CD8-positive, alpha-beta memory T cell (primary cell): ENCODE measurements at regions not wholly inside any gene's neighbourhood (a gene's known extent, or its start where the extent isn't known, plus 50 kb on each side); places are given as distances from the start of the nearest gene placed in this dataset.

Experiments used
- CTCF ChIA-PET: fragments of 350-600 bp; sonication (Branson Sonifier 250); formaldehyde crosslinking; loops from one replicate; lab custom pipeline; 2021; ENCODE audit warnings: antibody characterized with exemption; lab: Charles Lee
- POLR2A ChIA-PET: fragments of 350-600 bp; sonication (Branson Sonifier 250); formaldehyde crosslinking; loops from one replicate; lab custom pipeline; 2021; ENCODE audit warnings: antibody characterized with exemption; lab: Charles Lee
- DNase-seq, 5 donors: peaks; one replicate each; pipeline versions ENCODE4 v3.0.0 to v3.0.0-alpha.2; 2020 to 2022; ENCODE audit warnings: mixed read lengths in 1 of 5
- H3K27ac ChIP-seq: one replicate; pipeline ENCODE4 v1.7.0; 2013; ENCODE audit warnings: low read depth, mild to moderate bottlenecking, low read length, moderate library complexity
- H3K27me3 ChIP-seq: 2 replicates; pipeline ENCODE4 v1.7.0; 2013; ENCODE audit warnings: low read length, mild to moderate bottlenecking; ENCODE audit not compliant: insufficient read depth, poor library complexity, severe bottlenecking
- H3K36me3 ChIP-seq: 2 replicates; pipeline ENCODE4 v1.7.0; 2013; ENCODE audit warnings: mild to moderate bottlenecking, low read length, moderate library complexity; ENCODE audit not compliant: insufficient read depth
- H3K4me1 ChIP-seq: 2 replicates; pipeline ENCODE4 v1.7.0; 2013; ENCODE audit warnings: mild to moderate bottlenecking, low read length, moderate library complexity; ENCODE audit not compliant: insufficient read depth
- H3K4me3 ChIP-seq: 2 replicates; pipeline ENCODE4 v1.7.0; 2013; ENCODE audit warnings: mild to moderate bottlenecking, low read length
- H3K9me3 ChIP-seq: 2 replicates; pipeline ENCODE4 v1.7.0; 2013; ENCODE audit warnings: mild to moderate bottlenecking, low read length
- H3K27ac Mint-ChIP-seq, 8 donors: one replicate each; pipeline ENCODE4 v1.8.0; 2020 to 2021; ENCODE audit warnings: mixed read lengths in 8 of 8, mild to moderate bottlenecking in 6 of 8, inconsistent platforms in 3 of 8, moderate library complexity in 3 of 8
- H3K27me3 Mint-ChIP-seq, 2 donors: one replicate each; pipeline ENCODE4 v1.8.0; 2020 to 2021; ENCODE audit warnings: mixed read lengths in 2 of 2, mild to moderate bottlenecking in 1 of 2, moderate library complexity in 1 of 2
- H3K36me3 Mint-ChIP-seq, 3 donors: one replicate each; pipeline ENCODE4 v1.8.0; 2020 to 2021; ENCODE audit warnings: mixed read lengths in 3 of 3, inconsistent platforms in 1 of 3, mild to moderate bottlenecking in 1 of 3
- H3K4me1 Mint-ChIP-seq, 3 donors: one replicate each; pipeline ENCODE4 v1.8.0; 2020 to 2021; ENCODE audit warnings: mixed read lengths in 3 of 3, inconsistent platforms in 1 of 3, mild to moderate bottlenecking in 1 of 3
- H3K4me3 Mint-ChIP-seq, 7 donors: one replicate each; pipeline ENCODE4 v1.8.0; 2020 to 2021; ENCODE audit warnings: mixed read lengths in 7 of 7, mild to moderate bottlenecking in 6 of 7, moderate library complexity in 4 of 7, inconsistent platforms in 2 of 7
- H3K9me3 Mint-ChIP-seq, 5 donors: one replicate each; pipeline ENCODE4 v1.8.0; 2020 to 2022; ENCODE audit warnings: mixed read lengths in 5 of 5, mild to moderate bottlenecking in 3 of 5, moderate library complexity in 2 of 5, inconsistent platforms in 1 of 5

GRCh38 chr7:25895792-25896171 is 256.2 kb upstream of the NFE2L3 start:
- H3K27me3 ChIP-seq = no peaks in the 10 kb centered on the region
- CTCF ChIA-PET = interaction anchor here (1.0 to 7.0 kb wide), 16 partner anchors 10 to 1265 kb away, joined by 3 to 85 read pairs (median 5); partner anchors contain the start of gene NFE2L3
- H3K36me3 Mint-ChIP-seq = peaks cover 0 to 2% (median 0%) of the 10 kb centered on the region in 3 donors
- DNase-seq = no peak
- no peak overlapping the region for H3K27ac ChIP-seq
- POLR2A ChIA-PET = no interaction called here
- no peaks in the 10 kb centered on the region for H3K9me3 ChIP-seq
- peaks cover 24 to 35% (median 34%) of the 10 kb centered on the region in 3 donors for H3K4me1 Mint-ChIP-seq
- no peak overlapping the region for H3K27ac Mint-ChIP-seq
- peak overlapping the region in 6 of 7 donors; percentile 16 to 75 (median 62) for H3K4me3 Mint-ChIP-seq
- peaks cover 15% of the 10 kb centered on the region for H3K4me1 ChIP-seq
- H3K4me3 ChIP-seq = no peak overlapping the region
- no peaks in the 10 kb centered on the region for H3K9me3 Mint-ChIP-seq
- H3K36me3 ChIP-seq = no peaks in the 10 kb centered on the region
- peaks cover 0 to 7% of the 10 kb centered on the region in 2 donors for H3K27me3 Mint-ChIP-seq

DNA sequence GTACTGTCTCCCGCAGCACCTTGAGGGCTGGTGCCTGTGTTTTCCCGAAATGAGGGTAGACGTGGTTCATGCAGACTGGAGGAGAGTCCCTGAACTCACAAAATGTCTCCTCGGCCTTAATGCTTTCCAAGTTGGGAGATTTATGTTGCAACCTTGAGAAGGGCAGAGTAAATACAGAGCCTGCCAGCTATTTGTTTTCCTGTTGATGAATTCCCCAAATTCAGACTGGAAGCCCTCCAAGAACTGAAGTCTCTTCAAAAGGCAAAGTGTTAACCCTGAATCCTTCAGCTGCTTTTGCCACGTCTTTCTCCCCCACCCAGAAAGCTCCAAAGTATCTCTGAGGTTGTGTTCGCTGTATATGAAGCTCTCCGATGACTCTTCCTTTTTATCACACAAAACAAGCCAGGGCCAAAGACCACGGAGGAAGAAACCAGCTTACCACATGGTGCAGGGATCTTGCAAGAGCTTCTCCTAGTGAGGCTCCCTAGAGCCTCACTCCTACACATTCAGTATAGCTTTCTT is 254.7 kb upstream of the NFE2L3 start:
- no peak overlapping the region for H3K4me3 Mint-ChIP-seq
- no peaks in the 10 kb centered on the region for H3K27me3 ChIP-seq
- POLR2A ChIA-PET = no interaction called here

DNA sequence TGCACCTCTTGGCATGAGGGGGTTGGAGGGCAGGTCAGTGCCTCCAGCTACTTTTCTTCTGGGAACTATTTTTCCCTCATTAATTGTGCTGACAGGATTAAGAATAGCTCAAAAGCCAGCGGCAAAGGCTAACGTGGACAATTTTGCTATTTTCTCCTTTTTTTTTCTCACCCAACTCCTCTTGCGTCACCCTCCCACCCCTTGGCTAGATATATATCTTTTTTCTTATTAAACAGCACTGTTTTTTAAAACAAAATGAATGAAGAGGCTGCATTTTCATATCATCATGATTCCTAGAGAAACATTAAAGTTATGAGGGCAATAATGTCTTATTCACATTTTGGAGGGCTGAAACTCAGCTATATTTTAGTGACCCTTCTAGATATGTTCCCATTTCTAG is 251.8 kb upstream of the NFE2L3 start:
- DNase-seq = no peak
- Histone ChIP-seq H3K27me3 (no peaks in the 10 kb centered on the region), H3K36me3 (no peaks in the 10 kb centered on the region), H3K4me1 (peaks cover under 1% of the 10 kb centered on the region), H3K27ac (no peak overlapping the region), H3K4me3 (no peak overlapping the region), H3K9me3 (no peaks in the 10 kb centered on the region)
- Mint-ChIP-seq H3K4me1 (peaks cover 3 to 9% (median 8%) of the 10 kb centered on the region in 3 donors), H3K9me3 (no peaks in the 10 kb centered on the region), H3K27ac (no peak overlapping the region), H3K36me3 (no peaks in the 10 kb centered on the region), H3K4me3 (no peak overlapping the region), H3K27me3 (peaks cover 4 to 5% of the 10 kb centered on the region in 2 donors)
- POLR2A ChIA-PET = no interaction called here
- CTCF ChIA-PET = interaction anchor here (1.8 kb wide), 1 partner anchor 8 kb away, joined by 6 read pairs; no protein-coding TSS in a partner anchor

More for the DNA sequence above, 254.7 kb upstream of the NFE2L3 start:
- Histone ChIP-seq H3K36me3 (no peaks in the 10 kb centered on the region), H3K4me1 (peaks cover 15% of the 10 kb centered on the region), H3K27ac (no peak overlapping the region), H3K4me3 (no peak overlapping the region), H3K9me3 (no peaks in the 10 kb centered on the region)
- H3K27ac Mint-ChIP-seq = peak overlapping the region in 1 of 8 donors; percentile 48
- DNase-seq = no peak
- peaks cover 0 to 2% (median 0%) of the 10 kb centered on the region in 3 donors for H3K36me3 Mint-ChIP-seq
- no peaks in the 10 kb centered on the region for H3K9me3 Mint-ChIP-seq
- H3K4me1 Mint-ChIP-seq = peaks cover 24 to 35% (median 34%) of the 10 kb centered on the region in 3 donors
- CTCF ChIA-PET = interaction anchor here (1.0 to 7.0 kb wide), 7 partner anchors 8 to 472 kb away, joined by 4 to 85 read pairs (median 20); no protein-coding TSS in a partner anchor
- H3K27me3 Mint-ChIP-seq = peaks cover 0 to 7% of the 10 kb centered on the region in 2 donors

- H3K27ac ChIP-seq = no peak overlapping the region
- H3K36me3 ChIP-seq = no peaks in the 10 kb centered on the region
- no peaks in the 10 kb centered on the region for H3K9me3 ChIP-seq
- no peak for DNase-seq
- no peaks in the 10 kb centered on the region for H3K4me1 ChIP-seq
- H3K4me1 Mint-ChIP-seq = peaks cover 2% of the 10 kb centered on the region in 3 donors
- no peaks in the 10 kb centered on the region for H3K9me3 Mint-ChIP-seq
- CTCF ChIA-PET = interaction anchor here (1.2 to 1.8 kb wide), 2 partner anchors 8 to 463 kb away, joined by 3 to 6 read pairs; no protein-coding TSS in a partner anchor
- H3K27ac Mint-ChIP-seq = no peak overlapping the region
- H3K27me3 ChIP-seq = no peaks in the 10 kb centered on the region
- H3K4me3 Mint-ChIP-seq = no peak overlapping the region
- H3K4me3 ChIP-seq = no peak overlapping the region
- peaks cover 3 to 11% of the 10 kb centered on the region in 2 donors for H3K27me3 Mint-ChIP-seq
- no peaks in the 10 kb centered on the region for H3K36me3 Mint-ChIP-seq
- POLR2A ChIA-PET = no interaction called here
These were observed 251.1 kb upstream of the NFE2L3 start for GRCh38 chr7:25900877-25901276.

DNA sequence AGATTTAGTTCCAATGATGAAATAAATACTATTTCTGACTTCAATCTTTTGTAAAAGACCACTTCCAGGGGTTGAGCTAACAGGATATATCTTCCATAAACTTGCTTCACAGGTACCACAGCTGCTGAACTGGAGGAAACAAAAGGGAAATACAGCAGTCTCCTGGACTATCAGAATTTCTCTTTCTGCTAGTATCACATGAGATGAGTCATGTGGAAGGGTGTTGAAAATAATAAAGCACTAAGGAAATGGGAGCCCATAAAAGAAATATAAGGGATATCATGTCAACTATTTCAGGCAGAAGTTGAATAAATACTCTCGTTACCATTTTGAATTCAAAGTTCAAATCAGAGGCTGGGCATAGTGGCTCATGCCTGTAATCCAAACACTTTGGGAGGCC is 250.3 kb upstream of the NFE2L3 start:
- H3K36me3 Mint-ChIP-seq = no peaks in the 10 kb centered on the region
- H3K27me3 Mint-ChIP-seq = peaks cover 0 to 14% of the 10 kb centered on the region in 2 donors
- H3K4me1 Mint-ChIP-seq = no peaks in the 10 kb centered on the region
- H3K36me3 ChIP-seq = no peaks in the 10 kb centered on the region
- H3K4me1 ChIP-seq = no peaks in the 10 kb centered on the region
- no peak overlapping the region for H3K27ac ChIP-seq
- CTCF ChIA-PET = interaction anchor here (1.2 to 1.8 kb wide), 2 partner anchors 9 to 463 kb away, joined by 3 to 6 read pairs; no protein-coding TSS in a partner anchor
- H3K9me3 Mint-ChIP-seq = no peaks in the 10 kb centered on the region
- no peaks in the 10 kb centered on the region for H3K9me3 ChIP-seq
- H3K27ac Mint-ChIP-seq = peak overlapping the region in 1 of 8 donors; percentile 9
- no peak overlapping the region for H3K4me3 Mint-ChIP-seq
- no peak overlapping the region for H3K4me3 ChIP-seq
- DNase-seq = no peak
- POLR2A ChIA-PET = no interaction called here
- H3K27me3 ChIP-seq = no peaks in the 10 kb centered on the region

DNA sequence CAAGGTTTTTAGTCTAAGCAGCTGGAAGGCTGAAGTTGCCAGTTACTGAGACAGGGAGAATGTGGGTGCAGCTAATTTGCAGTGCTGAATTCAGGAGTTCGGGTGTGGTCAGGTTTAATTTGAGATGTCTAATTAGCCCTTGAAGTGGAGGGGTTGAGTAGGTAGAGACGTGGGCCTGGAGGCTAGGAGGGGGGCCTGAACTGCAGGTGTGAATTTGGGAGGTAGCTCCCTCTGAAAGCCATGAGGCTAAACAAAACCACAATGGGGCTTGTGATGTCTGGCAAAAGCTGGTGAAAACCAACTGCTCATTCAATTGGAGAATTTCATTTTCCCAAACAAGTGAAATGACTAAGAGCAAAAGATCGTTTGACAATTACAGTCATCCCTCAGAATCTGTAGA is 246.0 kb upstream of the NFE2L3 start:
- Mint-ChIP-seq H3K36me3 (no peaks in the 10 kb centered on the region), H3K27me3 (peaks cover 0 to 21% of the 10 kb centered on the region in 2 donors), H3K27ac (peak overlapping the region in 1 of 8 donors; percentile 7), H3K4me3 (no peak overlapping the region), H3K9me3 (no peaks in the 10 kb centered on the region), H3K4me1 (no peaks in the 10 kb centered on the region)
- DNase-seq = no peak
- ChIA-PET CTCF (interaction anchor here (4.8 kb wide), 1 partner anchor 10 kb away, joined by 28 read pairs; no protein-coding TSS in a partner anchor), POLR2A (no interaction called here)
- Histone ChIP-seq H3K27ac (no peak overlapping the region), H3K36me3 (no peaks in the 10 kb centered on the region), H3K27me3 (no peaks in the 10 kb centered on the region), H3K9me3 (no peaks in the 10 kb centered on the region), H3K4me3 (no peak overlapping the region), H3K4me1 (no peaks in the 10 kb centered on the region)

DNA sequence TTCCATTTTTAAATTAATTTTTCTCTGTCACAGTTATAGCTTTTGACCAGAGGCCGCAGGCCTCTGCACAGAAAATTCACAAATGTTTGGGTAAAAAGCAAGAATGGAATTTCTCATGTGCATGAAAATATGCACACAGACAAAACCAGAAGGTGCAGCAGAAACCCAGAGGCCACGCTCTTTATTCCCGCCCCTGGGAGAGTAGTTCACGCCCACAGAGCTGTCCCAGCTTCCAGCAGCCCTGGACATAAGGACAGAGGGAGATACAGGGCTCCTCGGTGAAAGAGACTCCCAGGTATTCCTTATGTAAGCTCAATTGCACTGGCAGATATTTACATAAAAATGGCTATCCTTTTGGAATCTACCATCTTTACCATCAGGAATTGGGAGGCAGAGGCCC is 245.2 kb upstream of the NFE2L3 start:
- no peaks in the 10 kb centered on the region for H3K36me3 ChIP-seq
- H3K9me3 ChIP-seq = no peaks in the 10 kb centered on the region
- H3K27ac ChIP-seq = no peak overlapping the region
- H3K4me3 ChIP-seq = no peak overlapping the region
- H3K4me1 ChIP-seq = no peaks in the 10 kb centered on the region
- Mint-ChIP-seq H3K27me3 (peaks cover 0 to 21% of the 10 kb centered on the region in 2 donors), H3K4me3 (no peak overlapping the region), H3K27ac (no peak overlapping the region), H3K36me3 (no peaks in the 10 kb centered on the region), H3K4me1 (no peaks in the 10 kb centered on the region), H3K9me3 (no peaks in the 10 kb centered on the region)
- DNase-seq = no peak
- POLR2A ChIA-PET = no interaction called here
- no peaks in the 10 kb centered on the region for H3K27me3 ChIP-seq
- CTCF ChIA-PET = interaction anchor here (4.8 kb wide), 1 partner anchor 11 kb away, joined by 28 read pairs; no protein-coding TSS in a partner anchor

DNA sequence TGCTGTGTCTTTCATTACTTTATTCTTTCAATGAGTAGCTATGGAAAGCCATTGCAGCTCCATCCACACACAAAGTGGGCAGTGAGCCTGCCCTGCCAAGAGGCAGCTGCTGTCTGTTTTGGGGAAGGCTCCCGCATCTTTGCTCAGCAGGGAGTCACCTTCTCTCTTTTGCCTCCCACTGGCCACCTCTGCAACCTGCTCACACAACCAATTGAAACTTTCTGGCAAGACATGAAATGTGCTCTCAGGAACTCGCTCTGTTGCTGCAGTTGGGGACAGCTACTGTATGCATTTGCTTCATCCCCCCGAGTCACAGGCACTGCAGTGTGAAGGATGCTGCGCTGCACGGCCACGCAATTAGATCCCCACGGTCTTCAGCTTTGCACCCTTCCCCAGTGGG is 244.8 kb upstream of the NFE2L3 start:
- Mint-ChIP-seq H3K27me3 (peaks cover 0 to 21% of the 10 kb centered on the region in 2 donors), H3K36me3 (no peaks in the 10 kb centered on the region), H3K9me3 (no peaks in the 10 kb centered on the region), H3K4me1 (no peaks in the 10 kb centered on the region), H3K4me3 (no peak overlapping the region), H3K27ac (no peak overlapping the region)
- no peak overlapping the region for H3K4me3 ChIP-seq
- ChIA-PET CTCF (interaction anchor here (4.8 kb wide), 1 partner anchor 11 kb away, joined by 28 read pairs; no protein-coding TSS in a partner anchor), POLR2A (no interaction called here)
- no peaks in the 10 kb centered on the region for H3K9me3 ChIP-seq
- H3K27me3 ChIP-seq = no peaks in the 10 kb centered on the region
- no peaks in the 10 kb centered on the region for H3K4me1 ChIP-seq
- DNase-seq = no peak
- H3K27ac ChIP-seq = no peak overlapping the region
- no peaks in the 10 kb centered on the region for H3K36me3 ChIP-seq
